NCI-H2227 treated with DMSO at 0.1 percent for 48 hours (cell line): ENCODE measurements at regions not wholly inside any gene's neighbourhood (a gene's known extent, or its start where the extent isn't known, plus 50 kb on each side); places are given as distances from the start of the nearest gene placed in this dataset.
"Not testable (repeated sequence)": the region's sequence is repeated elsewhere in the genome, so short reads cannot be mapped to it uniquely, and the experiment has no call there.

ENCODE experiments used
- DNase-seq: peaks from one replicate; lab custom pipeline; 2025; lab: John Stamatoyannopoulos, UW

- DNase-seq = not testable (repeated sequence)
Observed at GRCh38 chr1:121006826-121007225, 117.3 kb downstream of the PPIAL4A start.

GRCh38 chr1:121007755-121008154, 118.2 kb downstream of the PPIAL4A start:
- not testable (repeated sequence) for DNase-seq

DNA sequence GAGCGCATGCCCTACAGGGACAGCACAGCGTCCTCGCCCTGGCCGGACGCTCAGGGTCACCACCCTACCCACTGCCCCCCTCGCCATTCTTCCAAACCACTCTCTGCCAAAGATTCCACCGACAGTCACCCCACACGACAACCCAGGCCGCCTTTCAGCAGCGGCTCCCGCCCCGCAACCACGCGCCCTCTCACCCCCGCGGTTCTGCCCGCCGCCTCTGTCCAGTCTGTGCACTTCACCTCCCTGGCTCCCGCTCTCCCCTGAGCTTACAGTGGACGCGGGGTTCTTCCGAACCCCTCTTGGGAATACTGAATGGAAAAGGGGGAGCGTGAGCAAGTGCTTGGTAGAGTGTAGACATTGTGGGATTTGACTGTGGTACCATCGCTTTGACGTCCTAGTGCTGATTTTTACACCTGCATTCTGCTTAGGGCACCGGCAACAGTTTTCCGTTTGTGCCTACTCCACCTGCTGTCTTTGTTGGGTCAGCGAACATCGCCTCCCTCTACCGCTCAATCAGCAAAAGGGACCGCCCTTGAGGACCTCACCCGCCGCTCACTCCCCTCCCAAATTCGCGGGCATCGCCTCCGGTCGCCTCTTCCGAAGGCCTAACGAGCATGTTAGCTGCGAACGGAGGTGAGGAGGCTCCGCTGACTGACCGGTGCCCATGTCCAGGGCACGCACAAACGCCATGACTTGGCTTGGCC, 119.1 kb downstream of the PPIAL4A start:
- not testable (repeated sequence) for DNase-seq

DNA sequence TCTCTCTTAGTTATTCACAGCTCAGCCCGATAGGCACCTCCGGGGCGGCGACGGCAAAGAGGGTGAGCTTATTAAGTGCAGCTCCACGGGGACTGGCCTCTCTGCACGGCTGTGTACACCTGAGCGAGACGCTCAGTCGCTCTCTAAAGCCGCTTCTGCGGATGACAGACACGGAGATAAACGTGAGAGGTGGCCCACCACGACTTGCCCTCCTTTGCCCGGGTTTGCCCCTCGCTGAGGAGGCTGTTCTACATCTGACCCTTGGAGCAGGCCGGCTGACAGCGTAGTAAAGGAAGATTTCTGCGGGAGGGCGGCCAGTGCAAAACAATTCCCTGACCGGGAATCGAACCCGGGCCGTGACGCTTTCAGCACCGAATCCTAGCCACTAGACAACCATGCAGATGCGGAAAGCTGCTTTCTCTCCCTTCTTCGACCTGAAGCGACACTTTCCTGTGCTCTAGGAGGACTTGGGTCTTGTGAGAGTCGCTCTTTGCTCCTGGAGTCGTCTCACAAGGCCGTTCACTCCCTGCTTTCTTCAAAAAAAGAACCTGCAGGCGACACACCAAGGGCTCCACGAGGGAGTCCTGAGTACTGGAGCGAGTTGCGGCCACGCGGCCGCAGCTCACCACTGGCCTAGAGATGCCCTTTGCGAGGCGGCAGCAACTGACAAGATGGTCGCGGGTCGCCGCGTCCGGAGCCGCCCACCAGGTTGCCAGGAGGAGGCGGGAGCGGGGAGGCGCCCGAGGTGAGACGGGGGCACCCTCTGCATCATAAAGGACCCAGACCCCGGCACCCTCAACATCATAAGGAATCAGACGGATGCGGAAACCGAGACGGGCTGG, 119.9 kb downstream of the PPIAL4A start:
- DNase-seq = not testable (repeated sequence)

- DNase-seq = not testable (repeated sequence)
Observed at GRCh38 chr1:121010141-121010540, 120.6 kb downstream of the PPIAL4A start.

GRCh38 chr1:121013181-121013580, 123.6 kb downstream of the PPIAL4A start:
- DNase-seq = not testable (repeated sequence)

GRCh38 chr1:121016182-121017028, 126.8 kb downstream of the PPIAL4A start:
- peak; percentile 79 for DNase-seq

- not testable (repeated sequence) for DNase-seq
Observed at GRCh38 chr1:121019715-121020349, 130.3 kb downstream of the PPIAL4A start.

GRCh38 chr1:121020350-121021236, 131.0 kb downstream of the PPIAL4A start:
- DNase-seq = peak; percentile 82

DNA sequence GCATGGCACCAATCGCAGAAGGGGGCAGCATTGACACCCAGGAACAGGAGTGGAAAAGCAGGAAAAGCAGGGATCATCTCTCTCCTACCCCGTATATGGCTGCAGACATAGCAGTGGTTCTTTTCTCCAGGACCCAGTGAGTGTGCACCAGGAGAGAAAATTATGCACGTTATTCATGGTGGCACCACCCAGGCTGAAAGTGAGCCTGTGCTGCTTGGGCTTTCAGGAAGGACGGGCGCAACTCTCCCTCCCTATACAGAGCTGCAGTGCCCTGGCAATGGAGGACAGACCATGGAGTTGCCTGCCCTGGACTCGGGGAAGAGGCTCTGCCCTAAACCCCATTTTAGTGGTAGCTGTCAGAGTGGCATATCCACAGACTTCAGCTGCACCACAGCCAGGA, 132.1 kb downstream of the PPIAL4A start:
- not testable (repeated sequence) for DNase-seq

DNA sequence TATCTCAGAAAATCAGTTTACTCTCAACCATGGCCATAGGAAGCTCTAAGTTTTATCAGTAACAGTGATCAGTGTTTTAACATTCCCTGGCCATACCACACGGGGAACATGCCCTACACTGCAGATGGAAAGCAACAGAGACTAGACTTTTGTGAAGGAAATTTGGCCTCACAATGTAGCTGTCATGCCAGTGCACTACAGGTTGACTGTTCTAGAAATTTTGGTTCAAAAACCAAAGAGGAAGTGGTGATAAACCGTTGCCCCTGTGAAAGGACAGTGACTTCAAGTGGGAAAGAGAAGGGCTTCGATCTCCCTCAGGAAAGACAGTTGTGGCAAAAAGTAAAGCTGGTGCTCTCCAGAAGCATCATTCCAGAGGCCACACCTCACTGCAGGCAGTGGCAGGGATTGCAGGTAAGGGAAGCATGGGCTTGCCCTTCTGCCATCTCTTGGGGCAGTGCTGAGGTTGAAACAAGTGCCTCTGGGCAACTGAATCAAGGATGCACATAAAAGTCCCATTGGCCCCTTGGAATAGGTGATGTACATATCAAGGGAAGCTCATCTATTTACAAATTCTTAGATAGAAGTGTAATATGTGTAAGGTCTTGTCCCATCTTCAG, 143.4 kb downstream of the PPIAL4A start:
- not testable (repeated sequence) for DNase-seq

DNA sequence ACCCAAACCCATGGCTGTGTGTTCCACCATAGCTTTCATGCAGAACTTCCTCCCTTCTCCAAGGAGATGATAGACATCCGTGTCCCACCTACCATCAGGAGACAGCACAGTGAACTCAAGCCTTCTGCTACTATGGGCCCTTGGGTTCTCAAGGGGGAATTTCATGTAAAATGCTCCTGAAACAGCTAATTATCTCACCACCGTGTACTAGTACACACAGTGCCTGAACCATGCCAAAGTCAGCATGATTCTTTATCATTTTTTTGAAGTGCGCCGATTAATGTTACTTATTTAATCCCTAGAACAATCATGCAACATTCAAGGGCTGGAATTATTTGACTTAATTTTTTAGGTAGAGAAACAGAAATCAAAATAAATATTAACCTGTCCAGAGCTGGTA, 147.2 kb downstream of the PPIAL4A start:
- not testable (repeated sequence) for DNase-seq

GRCh38 chr1:121040974-121041373, 143.2 kb downstream of the FAM72B start:
- DNase-seq = not testable (repeated sequence)

DNA sequence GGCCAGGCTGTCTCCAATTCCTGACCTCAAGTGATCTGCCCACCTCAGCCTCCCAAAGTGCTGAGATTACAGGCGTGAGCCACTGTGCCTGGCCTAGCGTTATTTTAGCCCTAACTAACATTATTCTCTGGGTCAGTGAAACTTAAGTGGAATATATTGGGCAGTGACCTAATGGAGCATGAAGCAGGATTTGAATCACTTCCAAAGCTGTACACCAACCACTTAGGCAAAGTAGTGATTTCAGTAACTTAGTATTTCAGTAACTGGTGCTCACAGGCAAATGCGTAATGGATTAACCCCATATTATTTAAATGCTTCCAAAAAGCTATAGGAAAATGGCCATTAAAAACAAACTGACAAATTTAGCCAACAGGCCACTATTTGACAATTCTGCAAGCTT, 142.6 kb downstream of the FAM72B start:
- DNase-seq = not testable (repeated sequence)

DNA sequence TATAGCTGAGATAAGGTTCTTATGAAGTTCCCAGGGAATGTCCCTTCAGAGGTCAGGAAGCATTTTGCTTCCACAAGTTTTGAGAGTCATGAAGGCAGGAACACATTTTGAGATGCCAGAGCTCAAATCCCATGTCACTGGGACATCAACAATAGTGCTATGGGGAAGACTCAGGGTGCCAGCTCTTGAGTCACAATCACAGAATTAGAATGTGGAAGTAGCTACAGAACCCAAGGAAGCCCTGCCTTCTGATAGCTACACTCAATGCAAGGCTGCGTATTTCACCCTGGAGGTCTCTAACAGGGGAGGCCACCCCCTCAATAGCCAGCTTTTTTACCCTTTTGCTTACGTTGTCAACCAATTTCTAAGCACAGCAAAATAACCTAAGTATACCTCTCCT, 141.3 kb downstream of the FAM72B start:
- DNase-seq = not testable (repeated sequence)

DNA sequence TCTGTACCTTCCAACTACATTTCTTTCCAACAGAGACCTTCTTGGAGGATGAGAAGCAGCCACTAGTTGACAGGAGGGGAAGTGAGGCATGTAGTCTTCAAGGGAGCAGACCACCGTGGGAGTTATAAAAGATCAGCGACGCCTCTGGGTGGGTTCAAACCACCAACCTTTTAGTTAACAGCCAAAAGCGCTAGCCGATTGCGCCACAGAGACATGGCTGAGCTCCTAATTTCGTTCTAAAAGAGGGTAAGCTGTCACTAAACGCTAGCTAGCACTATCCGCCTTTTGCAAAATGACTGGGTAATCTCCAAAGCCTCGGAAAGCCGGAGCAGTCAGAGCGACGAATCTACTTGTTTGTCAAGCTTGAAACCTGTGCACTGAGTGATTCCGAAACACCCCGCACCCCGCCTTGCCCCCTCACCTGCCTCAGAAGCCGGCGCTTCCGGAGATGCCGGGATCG, 135.8 kb downstream of the FAM72B start:
- DNase-seq = not testable (repeated sequence)

GRCh38 chr1:121048769-121049443, 135.2 kb downstream of the FAM72B start:
- not testable (repeated sequence) for DNase-seq

GRCh38 chr1:121050097-121050496, 134.0 kb downstream of the FAM72B start:
- not testable (repeated sequence) for DNase-seq

DNA sequence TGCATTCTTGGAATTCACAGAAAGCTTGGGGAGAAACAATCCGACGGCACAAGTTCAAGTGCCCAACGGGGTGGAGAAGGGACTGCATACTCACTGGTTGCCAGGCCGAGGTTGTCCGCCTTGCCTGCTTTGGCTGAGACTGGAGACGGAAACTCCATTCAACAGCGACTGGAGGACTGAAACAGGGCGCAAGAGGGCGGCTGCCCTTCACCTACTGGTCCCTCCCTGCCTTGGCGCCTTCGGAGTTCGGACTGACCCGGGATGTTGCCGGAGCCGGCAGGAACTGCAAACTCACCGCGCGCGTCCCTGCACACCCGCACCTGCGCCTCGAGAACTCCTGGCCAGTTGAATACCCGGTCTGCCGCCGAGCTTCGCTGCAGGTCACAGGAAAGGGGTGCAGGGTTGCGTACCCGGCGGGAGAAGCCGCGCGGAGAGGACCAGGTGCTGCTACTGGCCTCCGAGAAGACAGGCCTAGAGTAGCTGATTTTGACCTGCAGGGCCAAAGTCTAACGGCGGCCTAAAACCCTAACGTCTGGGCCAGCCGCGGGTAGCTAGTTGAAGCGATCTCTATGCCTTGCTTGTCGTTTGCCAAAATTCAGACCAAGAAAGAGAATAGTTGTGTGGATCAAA, 132.9 kb downstream of the FAM72B start:
- not testable (repeated sequence) for DNase-seq
